GM21526 (cell line): ENCODE measurements at regions not wholly inside any gene's neighbourhood (a gene's known extent, or its start where the extent isn't known, plus 50 kb on each side); places are given as distances from the start of the nearest gene placed in this dataset.

Experiments
- ATAC-seq: cut with Tn5 transposase; IDR thresholded peaks from one replicate; pipeline ENCODE4 v1.9.1; 2021; ENCODE audit warnings: moderate library complexity; ENCODE audit not compliant: unreplicated experiment, low FRiP score

DNA sequence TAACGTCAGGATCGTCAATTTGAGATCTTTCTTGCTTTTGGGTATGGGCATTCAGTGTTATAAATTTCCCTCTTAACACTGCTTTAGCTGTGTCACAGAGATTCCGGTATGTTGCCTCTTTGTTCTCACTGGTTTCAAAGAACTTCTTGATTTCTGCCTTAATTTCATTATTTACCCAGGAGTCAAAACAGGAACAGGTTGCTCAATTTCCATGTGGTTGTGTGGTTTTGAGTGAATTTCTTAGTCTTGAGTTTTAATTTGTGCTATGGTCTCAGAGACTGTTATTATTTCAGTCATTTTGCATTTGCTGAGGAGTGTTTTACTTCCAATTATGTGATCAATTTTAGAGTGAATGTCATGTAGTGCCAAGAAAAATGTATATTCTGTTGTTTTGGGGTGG, 153.1 kb downstream of the PCDH17 start:
- ATAC-seq = no peak

DNA sequence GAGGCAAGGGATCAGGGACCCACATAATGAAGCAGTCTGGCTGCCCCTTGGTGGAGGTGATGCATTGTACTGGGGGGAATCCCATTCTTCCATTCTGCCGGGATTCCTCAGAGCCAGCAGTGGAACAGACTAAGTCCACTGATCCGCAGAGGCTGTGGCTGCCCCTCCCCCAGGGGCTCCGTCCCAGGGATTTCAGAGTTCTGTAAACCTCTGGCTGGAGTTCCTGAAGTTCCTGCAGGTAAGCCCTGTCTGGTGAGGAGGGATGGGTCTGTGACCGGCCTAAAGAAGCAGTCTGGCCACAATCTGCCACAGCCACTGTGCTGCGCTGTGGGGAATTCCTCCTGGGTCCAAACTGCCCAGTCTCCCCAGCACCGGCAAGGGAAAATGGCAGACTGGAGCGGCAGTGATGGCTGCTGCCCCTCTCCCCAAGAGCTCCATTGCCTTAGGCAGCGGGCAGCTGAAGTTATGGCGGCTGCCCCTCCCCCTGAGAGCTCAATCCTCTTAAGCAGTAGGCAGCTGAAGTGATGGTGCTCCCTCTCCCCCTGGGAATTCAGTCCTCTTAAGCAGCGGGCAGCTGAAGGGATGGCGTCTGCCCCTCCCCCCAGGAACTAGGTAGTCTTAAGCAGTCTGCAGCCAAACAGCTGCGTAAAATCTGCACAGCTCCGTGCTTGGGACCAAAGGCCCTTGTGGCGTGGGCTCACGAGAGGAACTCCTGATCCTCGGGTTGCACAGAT, 155.7 kb downstream of the PCDH17 start:
- no peak for ATAC-seq

DNA sequence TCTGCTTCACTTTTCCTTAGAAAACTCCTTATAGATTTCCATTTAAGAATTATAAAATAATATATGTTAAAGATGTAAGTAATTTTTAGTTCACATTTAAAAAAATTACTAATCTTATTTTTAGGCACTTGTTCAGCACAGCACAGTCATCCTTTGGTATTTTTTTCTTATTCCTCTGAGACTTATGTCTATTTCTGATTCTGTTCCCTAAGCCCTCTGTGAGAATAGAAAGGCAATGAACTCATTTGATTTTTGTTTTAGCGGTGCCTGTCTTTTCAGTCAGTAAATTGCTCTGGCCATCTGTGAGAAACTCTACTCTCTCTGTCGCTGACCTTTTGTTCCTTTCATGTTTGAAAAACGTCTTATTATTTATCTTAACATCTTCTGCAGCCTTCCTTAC, 168.1 kb downstream of the PCDH17 start:
- no peak for ATAC-seq

DNA sequence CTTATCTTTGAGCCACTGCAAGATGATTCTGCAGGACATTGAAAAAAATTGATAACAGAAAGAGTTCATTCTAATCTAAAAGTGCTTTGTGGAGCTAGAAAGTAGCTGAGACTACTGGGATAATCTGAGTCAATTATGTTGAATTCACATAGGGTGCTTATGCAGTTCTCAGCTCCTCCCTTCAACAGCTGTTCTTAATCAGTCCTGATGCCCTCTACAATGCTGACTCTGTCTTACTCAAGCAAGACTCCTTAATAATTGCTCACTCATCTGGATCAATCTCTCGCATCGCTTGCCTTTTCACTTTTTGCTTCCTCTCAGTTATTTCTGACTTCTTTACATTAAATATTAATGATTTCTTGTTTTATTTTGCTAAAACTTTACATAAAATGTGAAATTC, 182.1 kb downstream of the PCDH17 start:
- ATAC-seq = no peak

DNA sequence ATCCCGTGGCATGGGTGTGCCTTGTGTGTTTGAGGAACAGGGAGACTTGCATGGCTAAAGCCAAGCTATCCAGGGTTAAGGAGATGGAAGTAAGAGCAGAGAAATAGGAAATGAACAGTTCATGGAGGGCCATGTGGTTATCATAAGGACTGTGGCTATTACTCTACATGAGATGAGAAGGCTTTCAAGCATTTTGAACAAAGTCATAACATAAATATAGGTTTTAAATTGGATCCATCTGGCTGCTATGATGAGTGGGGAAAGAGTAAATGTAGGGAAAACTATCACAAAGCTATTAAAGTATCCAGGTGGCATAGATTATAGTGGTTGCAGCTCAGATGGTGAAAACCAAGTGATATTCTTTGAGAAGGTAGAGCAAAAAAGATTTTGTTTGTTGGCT, 184.1 kb downstream of the PCDH17 start:
- ATAC-seq = no peak

DNA sequence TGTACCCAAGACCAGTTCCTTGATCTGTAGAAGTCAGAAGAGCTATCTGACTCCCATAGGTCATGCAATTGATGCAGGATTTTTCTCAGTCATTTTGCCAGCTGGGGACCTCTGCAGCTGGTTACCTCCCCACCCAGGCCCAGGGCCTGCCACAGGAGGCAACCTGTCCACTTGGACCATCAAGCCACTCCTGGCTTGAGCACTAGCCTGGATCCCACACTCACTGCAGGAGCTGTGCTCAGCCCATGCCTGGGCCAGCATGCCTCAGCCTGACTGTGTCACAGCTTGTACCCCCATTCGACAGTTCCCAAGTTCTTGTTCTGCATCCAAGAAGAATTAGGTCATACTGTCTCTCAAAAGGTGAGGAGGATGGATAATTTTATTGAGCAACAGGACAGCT, 189.4 kb downstream of the PCDH17 start:
- no peak for ATAC-seq

DNA sequence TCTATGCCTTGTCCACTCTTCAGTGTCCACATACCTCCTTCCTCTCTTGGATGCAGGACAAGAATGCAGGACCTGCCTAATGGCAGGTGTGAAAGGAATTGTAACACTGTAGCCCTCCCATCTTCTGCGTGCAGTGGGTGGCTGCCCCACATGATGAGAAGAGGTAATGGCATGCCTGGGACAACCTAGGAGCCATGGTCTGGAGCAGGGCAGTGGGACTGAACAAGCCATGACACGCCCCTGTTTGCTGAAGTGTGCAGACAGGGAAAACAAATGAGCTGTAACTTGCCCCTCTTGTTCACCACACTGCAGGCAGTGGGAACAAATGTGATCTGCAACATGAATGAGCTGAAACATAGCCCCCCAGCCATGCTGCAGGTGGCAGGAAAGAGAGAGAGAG, 192.2 kb downstream of the PCDH17 start:
- ATAC-seq = no peak

DNA sequence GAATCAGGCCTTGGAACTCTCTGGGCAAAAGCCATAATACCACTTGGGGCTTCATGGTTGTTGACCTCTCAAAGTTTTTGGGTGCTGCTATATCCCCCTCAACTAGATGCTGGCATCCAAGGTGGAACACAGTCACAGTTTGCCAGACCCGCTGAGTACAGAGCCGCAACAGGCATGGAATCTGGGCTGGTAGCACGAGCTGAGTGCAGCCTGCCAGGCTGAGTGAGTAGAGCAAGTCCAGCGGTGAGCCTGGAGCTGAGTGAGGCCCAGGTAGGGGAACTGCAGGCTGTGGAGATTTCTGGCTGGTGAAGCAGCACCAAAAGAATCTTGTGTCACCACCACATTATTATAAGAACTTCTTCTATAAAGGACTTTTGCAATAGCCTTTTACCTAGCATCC, 192.6 kb downstream of the PCDH17 start:
- no peak for ATAC-seq

DNA sequence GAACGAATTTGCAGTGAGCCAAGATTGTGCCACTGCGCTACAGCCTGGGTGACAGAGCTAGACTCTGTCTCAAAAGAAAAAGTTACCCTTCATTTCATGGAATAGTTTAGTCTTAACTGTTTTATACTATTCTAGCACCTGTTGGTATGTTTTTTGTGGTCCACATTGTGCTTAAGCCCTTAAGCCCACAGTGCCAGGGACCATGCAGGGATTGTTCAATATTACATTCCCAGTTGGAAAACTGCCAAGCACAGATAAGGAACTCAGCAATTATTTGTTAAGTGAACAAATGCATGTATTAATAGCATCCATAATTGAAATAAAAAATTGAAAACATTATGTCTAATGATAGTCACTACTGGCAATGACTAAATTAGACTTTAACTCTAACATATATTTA, 193.5 kb downstream of the PCDH17 start:
- no peak for ATAC-seq

DNA sequence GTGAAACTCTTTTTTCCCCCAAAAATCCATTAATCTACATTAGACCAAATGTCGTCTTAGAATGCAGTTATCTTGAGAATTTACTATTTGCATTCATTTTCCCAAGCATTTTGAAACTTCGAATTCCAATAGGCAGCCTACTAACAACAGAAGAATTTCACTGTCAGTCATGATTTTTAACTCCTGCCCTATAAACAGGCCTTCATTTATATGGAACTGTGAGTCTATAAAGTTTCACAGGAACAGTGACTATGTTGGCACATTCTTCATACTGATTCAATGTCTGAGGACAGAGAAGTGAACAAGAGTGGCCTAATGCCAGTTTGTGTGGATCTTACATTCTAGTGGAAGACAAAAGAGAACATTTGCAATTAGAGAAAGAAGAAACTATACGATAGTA, 198.0 kb downstream of the PCDH17 start:
- no peak for ATAC-seq

DNA sequence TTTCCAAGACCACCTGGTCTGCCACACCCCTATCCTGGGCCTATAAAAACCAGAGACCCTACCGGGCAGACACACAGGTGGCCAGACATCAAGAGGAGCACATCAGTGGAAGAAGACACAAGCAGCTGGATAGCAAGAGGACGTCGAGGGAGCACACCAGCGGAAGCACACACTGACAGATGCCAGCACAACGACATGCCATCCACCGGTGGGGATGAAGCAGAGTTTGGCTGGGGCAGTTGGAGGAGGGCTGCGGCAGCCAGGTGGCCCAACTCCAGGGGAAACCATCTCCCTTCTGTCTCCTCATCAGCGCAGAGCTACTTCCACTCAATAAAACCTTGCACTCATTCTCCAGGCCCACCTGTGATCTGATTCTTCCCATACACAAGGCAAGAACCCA, 200.6 kb downstream of the PCDH17 start:
- ATAC-seq = no peak

DNA sequence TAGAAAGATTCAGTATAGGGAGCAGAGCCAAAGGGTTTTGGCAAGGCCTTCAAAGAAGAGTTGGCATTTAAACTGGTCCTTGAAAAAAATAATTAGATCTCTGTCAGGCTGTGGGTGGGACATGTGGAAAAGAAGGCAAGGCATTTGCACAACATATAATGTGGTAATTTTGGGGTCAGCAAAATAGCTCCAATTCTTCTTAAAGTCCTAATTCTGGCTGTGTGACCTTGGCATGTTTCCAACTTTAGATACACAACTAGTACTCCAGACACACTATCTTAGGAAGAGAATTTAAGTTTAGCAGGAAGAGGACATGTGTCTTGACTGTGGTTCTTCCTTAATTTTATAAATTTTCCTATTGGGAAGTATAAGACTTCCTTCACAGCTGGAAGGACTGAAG, 206.3 kb downstream of the PCDH17 start:
- no peak for ATAC-seq

DNA sequence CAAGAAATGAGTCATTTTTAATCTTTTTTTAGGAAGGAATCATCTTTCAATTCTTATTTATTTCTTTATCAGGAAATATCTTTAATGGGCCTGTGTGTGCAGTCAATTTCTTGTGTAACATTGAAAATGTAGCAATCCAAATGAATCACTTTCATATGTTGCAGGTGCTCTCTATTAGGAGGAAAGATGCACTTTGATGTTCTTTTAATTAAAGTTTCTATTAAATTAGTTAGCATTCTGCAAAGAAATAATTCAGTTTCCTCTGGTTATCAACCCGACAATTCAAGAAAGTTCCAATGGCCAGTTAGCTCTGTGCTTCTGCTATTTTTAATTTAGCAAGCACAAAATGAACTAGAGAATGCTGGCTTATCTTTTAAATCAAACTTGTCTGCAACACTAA, 212.0 kb downstream of the PCDH17 start:
- ATAC-seq = no peak

DNA sequence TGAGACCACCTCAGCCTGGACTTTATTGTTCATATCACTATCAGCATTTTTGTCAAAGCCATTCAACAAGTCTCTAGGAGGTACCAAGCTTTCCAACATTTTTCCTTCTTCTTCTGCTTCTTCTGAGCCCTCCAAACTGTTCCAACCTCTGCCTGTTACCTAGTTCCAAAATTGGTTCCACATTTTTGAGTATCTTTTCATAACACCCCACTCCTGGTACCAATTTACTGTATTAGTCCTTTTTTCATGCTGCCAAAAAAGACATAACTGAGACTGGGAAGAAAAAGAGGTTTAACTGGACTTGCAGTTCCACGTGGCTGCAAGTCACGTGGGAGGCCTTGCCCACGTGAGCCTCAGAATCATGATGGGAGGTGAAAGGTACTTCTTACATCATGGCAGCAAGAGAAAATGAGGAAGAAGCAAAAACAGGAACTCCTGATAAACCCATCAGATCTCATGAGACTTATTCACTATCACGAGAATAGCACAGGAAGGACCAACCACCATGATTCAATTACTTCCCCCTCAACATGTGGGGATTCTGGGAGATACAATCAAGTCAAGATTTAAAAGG, 215.1 kb downstream of the PCDH17 start:
- no peak for ATAC-seq

DNA sequence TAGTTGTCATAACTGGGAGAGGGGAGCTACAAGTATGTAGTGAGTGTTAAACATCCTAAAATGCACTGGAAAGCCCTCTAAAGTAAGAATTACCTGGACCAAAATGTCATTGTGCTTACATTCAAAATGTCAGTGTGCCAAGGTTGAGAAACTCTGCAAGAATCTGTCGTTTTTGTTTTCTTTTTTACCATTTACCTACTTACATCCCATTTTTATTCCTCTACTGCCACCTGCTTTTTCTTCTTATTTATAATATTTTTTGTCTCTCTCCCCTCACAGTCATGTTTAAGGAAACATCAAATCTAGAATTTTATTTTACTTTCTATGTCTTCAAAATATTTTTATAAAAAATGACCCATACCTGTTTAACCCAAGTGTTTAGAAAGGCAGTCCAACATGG, 226.4 kb downstream of the PCDH17 start:
- no peak for ATAC-seq

DNA sequence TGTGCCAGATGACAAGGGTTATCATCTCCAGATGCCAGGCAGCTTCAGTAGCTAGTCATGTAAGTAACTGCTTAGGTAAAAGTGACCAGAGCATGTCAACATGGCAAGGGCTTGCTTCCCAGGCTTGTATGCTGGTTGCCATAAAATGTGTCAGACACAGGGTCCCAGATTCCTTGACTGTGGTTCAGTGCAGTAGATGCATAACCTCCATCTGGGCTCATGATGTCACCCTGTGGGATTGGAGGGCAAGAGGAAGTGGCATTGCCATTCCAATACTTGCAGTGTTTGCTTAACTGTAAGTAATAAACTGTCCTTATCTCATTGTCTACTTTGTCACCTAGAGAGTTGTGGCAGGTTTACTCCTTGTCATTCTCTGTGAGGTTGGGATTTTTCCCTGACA, 226.8 kb downstream of the PCDH17 start:
- ATAC-seq = no peak

DNA sequence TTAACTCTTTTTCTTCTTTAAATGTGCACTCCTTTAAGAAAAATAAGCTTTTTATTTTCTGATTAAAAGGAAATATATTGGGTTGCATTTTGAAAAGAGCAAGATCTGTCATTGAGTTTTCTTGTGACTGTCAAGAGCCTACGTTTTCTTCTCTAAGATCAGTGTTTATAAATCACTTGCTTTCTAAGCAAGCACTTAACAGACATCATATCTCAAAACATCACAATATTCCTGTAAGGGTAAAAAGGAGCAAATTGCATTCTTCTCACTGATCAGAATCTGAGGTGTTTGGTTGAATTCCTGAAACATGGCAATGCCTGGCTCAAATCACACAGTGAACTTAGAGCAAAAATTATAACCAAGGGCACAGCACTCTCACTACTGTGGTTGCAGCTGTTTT, 231.3 kb downstream of the PCDH17 start:
- no peak for ATAC-seq

DNA sequence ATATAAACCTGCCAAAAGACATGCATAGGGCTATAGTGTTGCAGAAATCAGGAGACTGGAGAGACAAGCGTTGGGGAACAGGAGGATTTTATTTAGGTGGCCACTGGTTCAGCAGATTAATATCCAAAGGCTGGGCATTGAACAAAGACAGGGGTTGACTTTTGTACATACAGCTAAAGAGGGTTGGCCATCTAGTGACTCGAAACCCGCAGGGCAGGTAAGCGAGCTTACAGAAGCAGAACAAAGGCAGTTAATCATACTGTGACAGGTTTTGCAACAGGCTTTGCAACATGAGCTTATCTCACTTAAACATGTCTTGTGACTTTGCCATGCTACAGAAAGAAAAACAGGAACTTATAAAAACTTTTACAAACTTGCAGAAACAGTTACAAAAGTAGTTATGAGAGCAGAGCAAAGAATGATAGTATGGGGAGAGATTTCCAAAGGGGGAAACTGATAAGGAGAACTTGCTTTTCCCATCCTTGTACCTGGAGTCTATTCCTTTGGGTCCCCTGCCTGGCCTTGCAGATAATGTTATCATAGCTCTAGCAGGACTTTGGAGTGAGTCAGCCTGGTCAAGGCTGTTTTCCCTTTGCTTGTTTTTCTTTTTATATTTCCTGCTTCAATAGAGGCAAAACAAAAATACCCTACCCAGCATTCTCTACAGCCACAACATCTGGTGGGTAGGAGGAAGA, 234.2 kb downstream of the PCDH17 start:
- ATAC-seq = no peak

DNA sequence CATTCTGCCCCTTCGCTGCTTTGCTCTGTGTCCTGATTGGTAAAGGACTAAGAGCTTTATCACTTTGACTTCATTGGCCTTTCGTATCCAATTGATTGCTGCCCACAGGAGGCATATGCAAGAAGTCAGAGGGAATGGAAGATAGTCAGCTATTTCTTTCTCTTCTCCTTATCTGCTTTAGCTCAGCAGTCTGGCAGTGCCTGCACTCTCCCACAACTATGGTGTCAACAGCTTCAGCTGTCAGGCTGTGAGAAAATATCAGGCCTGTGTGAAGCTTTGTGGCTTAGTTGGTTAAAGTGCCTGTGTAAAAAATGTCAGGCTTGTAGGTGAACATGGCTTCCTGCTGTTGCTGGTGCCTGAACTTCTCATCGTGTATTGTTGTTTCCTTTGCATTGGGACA, 243.0 kb downstream of the PCDH17 start:
- ATAC-seq = no peak

DNA sequence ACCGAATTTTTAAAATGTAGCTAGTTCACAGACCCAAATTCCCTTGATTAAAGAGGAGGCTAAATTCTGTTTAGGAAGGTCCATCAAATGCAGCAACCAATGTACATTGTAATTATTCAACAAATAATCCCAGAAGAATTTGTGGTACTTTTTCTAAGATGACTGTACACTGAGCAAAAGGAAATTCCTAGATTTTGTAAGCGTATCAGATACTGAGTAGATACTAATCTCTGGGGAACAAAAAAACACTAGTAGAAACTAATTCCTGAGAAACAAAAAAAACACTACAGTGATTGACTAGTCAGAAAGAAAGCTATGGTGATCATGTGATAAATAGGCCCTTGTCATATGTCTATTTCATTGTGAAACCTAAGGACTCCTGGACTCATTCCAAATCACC, 246.1 kb downstream of the PCDH17 start:
- no peak for ATAC-seq

DNA sequence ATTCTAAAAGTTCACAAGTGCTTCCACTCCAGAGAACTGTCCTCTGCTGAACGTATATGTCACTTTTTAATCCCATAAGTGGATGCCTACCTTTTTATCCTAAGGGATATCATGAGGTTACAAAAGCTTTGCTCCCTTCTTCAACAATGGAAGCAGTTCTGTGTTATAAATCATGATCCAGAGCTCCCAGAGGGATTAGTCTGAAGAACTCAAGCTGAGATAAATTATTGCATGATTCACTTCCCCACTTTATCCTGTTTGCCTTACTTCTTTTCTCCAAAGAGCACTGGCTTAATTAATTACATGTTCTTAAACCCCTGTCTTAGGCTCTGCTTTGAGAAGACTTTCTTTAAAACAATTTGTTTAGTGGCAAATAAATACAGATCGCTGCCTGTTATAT, 246.7 kb downstream of the PCDH17 start:
- no peak for ATAC-seq

DNA sequence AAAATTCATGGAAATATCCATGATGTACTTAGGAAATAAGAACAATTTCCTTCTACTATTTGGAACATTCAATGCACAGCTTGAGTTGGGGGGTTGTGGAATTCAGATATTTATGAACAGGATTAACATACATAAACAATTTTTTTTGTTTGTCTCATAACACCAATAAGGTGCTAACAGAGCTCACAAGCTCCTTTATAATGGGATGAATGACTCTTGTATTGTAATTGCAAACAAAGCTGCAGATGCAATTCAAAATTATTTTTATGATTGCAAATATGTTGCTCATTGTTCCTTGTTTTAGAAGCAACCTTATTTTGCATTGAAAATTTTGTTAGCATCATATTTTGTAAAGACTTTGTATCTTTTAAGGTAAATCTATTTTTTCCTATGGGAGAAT, 265.7 kb downstream of the PCDH17 start:
- ATAC-seq = no peak
